ENCODE measurements at regions not wholly inside any gene's neighbourhood (a gene's known extent, or its start where the extent isn't known, plus 50 kb on each side); places are given as distances from the start of the nearest gene placed in this dataset.
"Not testable (repeated sequence)": the region's sequence is repeated elsewhere in the genome, so short reads cannot be mapped to it uniquely, and the experiment has no call there.

DNA sequence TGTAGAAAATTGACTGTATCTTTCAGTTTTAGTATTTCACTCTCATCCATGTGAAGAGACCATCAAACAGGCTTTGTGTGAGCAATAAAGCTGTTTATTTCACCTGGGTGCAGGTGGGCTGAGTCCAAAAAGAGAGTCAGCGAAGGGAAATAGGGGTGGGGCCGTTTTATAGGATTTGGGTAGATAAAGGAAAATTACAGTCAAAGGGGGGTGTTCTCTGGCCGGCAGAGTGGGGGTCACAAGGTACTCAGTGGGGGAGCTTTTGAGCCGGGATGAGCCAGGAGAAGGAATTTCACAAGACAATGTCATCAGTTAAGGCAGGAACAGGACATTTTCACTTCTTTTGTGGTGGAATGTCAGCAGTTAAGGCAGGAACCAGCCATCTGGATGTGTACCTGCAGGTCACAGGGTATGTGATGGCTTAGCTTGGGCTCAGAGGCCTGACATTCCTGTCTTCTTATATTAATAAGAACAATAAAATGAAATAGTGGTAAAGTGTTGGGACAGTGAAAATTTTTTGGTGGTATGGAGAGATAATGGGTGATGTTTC is 482.1 kb upstream of the ADGRL4 start:
- not testable (repeated sequence) for TF ChIP-seq CTCF, POLR2AphosphoS5 (IDR thresholded peaks at IDR 0.05)

Measured in prostate gland (tissue), 2 donors.